NCI-H2227 (cell line): ENCODE measurements at regions not wholly inside any gene's neighbourhood (a gene's known extent, or its start where the extent isn't known, plus 50 kb on each side); places are given as distances from the start of the nearest gene placed in this dataset.
A peak's percentile ranks its signal among the peaks of the same experiment; 100 is the strongest.

Source experiments
- DNase-seq: peaks from one replicate; lab custom pipeline; 2025; ENCODE audit not compliant: unreplicated experiment; lab: John Stamatoyannopoulos, UW

- no peak for DNase-seq
Observed at GRCh38 chr18:38019292-38019691, 453.7 kb upstream of the CELF4 start.

GRCh38 chr18:38010971-38011857, 445.6 kb upstream of the CELF4 start:
- no peak for DNase-seq

GRCh38 chr18:38010037-38010436, 444.4 kb upstream of the CELF4 start:
- no peak for DNase-seq

GRCh38 chr18:38009320-38009719, 443.7 kb upstream of the CELF4 start:
- DNase-seq: no peak

GRCh38 chr18:38007676-38008330, 442.2 kb upstream of the CELF4 start:
- no peak for DNase-seq

- no peak for DNase-seq
Observed at GRCh38 chr18:38007026-38007425, 441.4 kb upstream of the CELF4 start.

GRCh38 chr18:38006541-38006940, 440.9 kb upstream of the CELF4 start:
- DNase-seq: no peak

GRCh38 chr18:37997695-37998094, 432.1 kb upstream of the CELF4 start:
- no peak for DNase-seq

- DNase-seq: peak; percentile 70
Observed at GRCh38 chr18:37987901-37988300, 422.3 kb upstream of the CELF4 start.

- DNase-seq: no peak
Observed at GRCh38 chr18:37986665-37987064, 421.1 kb upstream of the CELF4 start.

GRCh38 chr18:37985126-37985525, 419.5 kb upstream of the CELF4 start:
- DNase-seq: peak; percentile 7

GRCh38 chr18:37980556-37980955, 415.0 kb upstream of the CELF4 start:
- DNase-seq: no peak

- no peak for DNase-seq
Observed at GRCh38 chr18:37975446-37975845, 409.8 kb upstream of the CELF4 start.

GRCh38 chr18:37967261-37967660, 401.7 kb upstream of the CELF4 start:
- no peak for DNase-seq

GRCh38 chr18:37965572-37965970, 400.0 kb upstream of the CELF4 start:
- no peak for DNase-seq

- DNase-seq: no peak
Observed at GRCh38 chr18:37964885-37965571, 399.4 kb upstream of the CELF4 start.

- no peak for DNase-seq
Observed at GRCh38 chr18:37963837-37964236, 398.2 kb upstream of the CELF4 start.

- no peak for DNase-seq
Observed at GRCh38 chr18:37962316-37962966, 396.8 kb upstream of the CELF4 start.

- no peak for DNase-seq
Observed at GRCh38 chr18:37958499-37958898, 392.9 kb upstream of the CELF4 start.

- DNase-seq: no peak
Observed at GRCh38 chr18:37956902-37957301, 391.3 kb upstream of the CELF4 start.

- no peak for DNase-seq
Observed at GRCh38 chr18:37956020-37956419, 390.4 kb upstream of the CELF4 start.
